ENCODE measurements at regions not wholly inside any gene's neighbourhood (a gene's known extent, or its start where the extent isn't known, plus 50 kb on each side); places are given as distances from the start of the nearest gene placed in this dataset.

- in situ Hi-C loops (cut with HindIII; ENCODE audit: extremely low pct_ligation_motif_present, low pct_unique_long_range_greater_than_20kb) = no loop called here
- ATAC-seq = no peak
Observed at GRCh38 chr20:52533401-52533800, 341.8 kb upstream of the ZFP64 start.

More at GRCh38 chr20:52533401-52533800, 341.8 kb upstream of the ZFP64 start:
- Histone ChIP-seq H3K27ac (ENCODE audit: extremely low read length, insufficient read depth, low read length) (no peak overlapping the region), H4K20me1 (ENCODE audit: insufficient read depth, low read length) (no peaks in the 10 kb centered on the region), H3K27me3 (ENCODE audit: control insufficient read depth in 1 of 2, insufficient read depth in 2 of 2, low read length in 2 of 2) (no peaks in the 10 kb centered on the region), H3K9ac (ENCODE audit: insufficient read depth, low read depth, low read length) (no peak overlapping the region), H3K36me3 (replicated peaks in 1 of 2; ENCODE audit: control insufficient read depth in 1 of 2, insufficient read depth in 2 of 2, low read length in 2 of 2) (no peaks in the 10 kb centered on the region), H2AFZ (ENCODE audit: low read length) (no peak overlapping the region), H3K4me3 (replicated peaks in 1 of 3; ENCODE audit: insufficient read depth in 1 of 3, low read depth in 2 of 3, low read length in 3 of 3) (no peak overlapping the region), H3K4me2 (ENCODE audit: low read depth, low read length) (no peak overlapping the region), H3K9me3 (ENCODE audit: low read length) (peaks cover 36% of the 10 kb centered on the region), H3K79me2 (ENCODE audit: insufficient read depth, low read length) (no peaks in the 10 kb centered on the region), H3K4me1 (ENCODE audit: insufficient read depth, low read length) (no peaks in the 10 kb centered on the region)
- CTCF ChIA-PET (ENCODE audit: low intra/inter-chr PET ratio, low total read pairs) = no interaction called here
- BruUV-seq (replicated peaks) = no TSS peak
- DNase-seq (ENCODE audit: low spot score) = no peak
- POLR2A ChIA-PET = no interaction called here
- intact Hi-C loops (cut with micrococcal nuclease; ENCODE audit: unreplicated experiment) = no loop called here
- 3% methylated on average over 1 of the region's 1 CpG for WGBS (ENCODE audit: low lambda C conversion rate)
- TF ChIP-seq ZNF354B (CRISPR knock-in tag; IDR thresholded peaks at IDR 0.05) (no peak), ZNF780A (CRISPR knock-in tag; IDR thresholded peaks at IDR 0.05) (no peak), BORCS8-MEF2B (CRISPR knock-in tag; IDR thresholded peaks at IDR 0.05) (no peak), ZNF678 (CRISPR knock-in tag; IDR thresholded peaks at IDR 0.05) (no peak), MATR3 (CRISPR knock-in tag; IDR thresholded peaks at IDR 0.05) (no peak)
- TF ChIP-seq, protein P1, sequence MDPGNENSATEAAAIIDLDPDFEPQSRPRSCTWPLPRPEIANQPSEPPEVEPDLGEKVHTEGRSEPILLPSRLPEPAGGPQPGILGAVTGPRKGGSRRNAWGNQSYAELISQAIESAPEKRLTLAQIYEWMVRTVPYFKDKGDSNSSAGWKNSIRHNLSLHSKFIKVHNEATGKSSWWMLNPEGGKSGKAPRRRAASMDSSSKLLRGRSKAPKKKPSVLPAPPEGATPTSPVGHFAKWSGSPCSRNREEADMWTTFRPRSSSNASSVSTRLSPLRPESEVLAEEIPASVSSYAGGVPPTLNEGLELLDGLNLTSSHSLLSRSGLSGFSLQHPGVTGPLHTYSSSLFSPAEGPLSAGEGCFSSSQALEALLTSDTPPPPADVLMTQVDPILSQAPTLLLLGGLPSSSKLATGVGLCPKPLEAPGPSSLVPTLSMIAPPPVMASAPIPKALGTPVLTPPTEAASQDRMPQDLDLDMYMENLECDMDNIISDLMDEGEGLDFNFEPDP (CRISPR knock-in tag; conservative IDR thresholded peaks at IDR 0.05) = no peak
- TF ChIP-seq, protein P2, sequence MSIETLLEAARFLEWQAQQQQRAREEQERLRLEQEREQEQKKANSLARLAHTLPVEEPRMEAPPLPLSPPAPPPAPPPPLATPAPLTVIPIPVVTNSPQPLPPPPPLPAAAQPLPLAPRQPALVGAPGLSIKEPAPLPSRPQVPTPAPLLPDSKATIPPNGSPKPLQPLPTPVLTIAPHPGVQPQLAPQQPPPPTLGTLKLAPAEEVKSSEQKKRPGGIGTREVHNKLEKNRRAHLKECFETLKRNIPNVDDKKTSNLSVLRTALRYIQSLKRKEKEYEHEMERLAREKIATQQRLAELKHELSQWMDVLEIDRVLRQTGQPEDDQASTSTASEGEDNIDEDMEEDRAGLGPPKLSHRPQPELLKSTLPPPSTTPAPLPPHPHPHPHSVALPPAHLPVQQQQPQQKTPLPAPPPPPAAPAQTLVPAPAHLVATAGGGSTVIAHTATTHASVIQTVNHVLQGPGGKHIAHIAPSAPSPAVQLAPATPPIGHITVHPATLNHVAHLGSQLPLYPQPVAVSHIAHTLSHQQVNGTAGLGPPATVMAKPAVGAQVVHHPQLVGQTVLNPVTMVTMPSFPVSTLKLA (IDR thresholded peaks at IDR 0.05) = no peak
- TF ChIP-seq, protein P3, sequence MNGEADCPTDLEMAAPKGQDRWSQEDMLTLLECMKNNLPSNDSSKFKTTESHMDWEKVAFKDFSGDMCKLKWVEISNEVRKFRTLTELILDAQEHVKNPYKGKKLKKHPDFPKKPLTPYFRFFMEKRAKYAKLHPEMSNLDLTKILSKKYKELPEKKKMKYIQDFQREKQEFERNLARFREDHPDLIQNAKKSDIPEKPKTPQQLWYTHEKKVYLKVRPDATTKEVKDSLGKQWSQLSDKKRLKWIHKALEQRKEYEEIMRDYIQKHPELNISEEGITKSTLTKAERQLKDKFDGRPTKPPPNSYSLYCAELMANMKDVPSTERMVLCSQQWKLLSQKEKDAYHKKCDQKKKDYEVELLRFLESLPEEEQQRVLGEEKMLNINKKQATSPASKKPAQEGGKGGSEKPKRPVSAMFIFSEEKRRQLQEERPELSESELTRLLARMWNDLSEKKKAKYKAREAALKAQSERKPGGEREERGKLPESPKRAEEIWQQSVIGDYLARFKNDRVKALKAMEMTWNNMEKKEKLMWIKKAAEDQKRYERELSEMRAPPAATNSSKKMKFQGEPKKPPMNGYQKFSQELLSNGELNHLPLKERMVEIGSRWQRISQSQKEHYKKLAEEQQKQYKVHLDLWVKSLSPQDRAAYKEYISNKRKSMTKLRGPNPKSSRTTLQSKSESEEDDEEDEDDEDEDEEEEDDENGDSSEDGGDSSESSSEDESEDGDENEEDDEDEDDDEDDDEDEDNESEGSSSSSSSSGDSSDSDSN (CRISPR knock-in tag; IDR thresholded peaks at IDR 0.05) = no peak
- TF ChIP-seq, protein P4, sequence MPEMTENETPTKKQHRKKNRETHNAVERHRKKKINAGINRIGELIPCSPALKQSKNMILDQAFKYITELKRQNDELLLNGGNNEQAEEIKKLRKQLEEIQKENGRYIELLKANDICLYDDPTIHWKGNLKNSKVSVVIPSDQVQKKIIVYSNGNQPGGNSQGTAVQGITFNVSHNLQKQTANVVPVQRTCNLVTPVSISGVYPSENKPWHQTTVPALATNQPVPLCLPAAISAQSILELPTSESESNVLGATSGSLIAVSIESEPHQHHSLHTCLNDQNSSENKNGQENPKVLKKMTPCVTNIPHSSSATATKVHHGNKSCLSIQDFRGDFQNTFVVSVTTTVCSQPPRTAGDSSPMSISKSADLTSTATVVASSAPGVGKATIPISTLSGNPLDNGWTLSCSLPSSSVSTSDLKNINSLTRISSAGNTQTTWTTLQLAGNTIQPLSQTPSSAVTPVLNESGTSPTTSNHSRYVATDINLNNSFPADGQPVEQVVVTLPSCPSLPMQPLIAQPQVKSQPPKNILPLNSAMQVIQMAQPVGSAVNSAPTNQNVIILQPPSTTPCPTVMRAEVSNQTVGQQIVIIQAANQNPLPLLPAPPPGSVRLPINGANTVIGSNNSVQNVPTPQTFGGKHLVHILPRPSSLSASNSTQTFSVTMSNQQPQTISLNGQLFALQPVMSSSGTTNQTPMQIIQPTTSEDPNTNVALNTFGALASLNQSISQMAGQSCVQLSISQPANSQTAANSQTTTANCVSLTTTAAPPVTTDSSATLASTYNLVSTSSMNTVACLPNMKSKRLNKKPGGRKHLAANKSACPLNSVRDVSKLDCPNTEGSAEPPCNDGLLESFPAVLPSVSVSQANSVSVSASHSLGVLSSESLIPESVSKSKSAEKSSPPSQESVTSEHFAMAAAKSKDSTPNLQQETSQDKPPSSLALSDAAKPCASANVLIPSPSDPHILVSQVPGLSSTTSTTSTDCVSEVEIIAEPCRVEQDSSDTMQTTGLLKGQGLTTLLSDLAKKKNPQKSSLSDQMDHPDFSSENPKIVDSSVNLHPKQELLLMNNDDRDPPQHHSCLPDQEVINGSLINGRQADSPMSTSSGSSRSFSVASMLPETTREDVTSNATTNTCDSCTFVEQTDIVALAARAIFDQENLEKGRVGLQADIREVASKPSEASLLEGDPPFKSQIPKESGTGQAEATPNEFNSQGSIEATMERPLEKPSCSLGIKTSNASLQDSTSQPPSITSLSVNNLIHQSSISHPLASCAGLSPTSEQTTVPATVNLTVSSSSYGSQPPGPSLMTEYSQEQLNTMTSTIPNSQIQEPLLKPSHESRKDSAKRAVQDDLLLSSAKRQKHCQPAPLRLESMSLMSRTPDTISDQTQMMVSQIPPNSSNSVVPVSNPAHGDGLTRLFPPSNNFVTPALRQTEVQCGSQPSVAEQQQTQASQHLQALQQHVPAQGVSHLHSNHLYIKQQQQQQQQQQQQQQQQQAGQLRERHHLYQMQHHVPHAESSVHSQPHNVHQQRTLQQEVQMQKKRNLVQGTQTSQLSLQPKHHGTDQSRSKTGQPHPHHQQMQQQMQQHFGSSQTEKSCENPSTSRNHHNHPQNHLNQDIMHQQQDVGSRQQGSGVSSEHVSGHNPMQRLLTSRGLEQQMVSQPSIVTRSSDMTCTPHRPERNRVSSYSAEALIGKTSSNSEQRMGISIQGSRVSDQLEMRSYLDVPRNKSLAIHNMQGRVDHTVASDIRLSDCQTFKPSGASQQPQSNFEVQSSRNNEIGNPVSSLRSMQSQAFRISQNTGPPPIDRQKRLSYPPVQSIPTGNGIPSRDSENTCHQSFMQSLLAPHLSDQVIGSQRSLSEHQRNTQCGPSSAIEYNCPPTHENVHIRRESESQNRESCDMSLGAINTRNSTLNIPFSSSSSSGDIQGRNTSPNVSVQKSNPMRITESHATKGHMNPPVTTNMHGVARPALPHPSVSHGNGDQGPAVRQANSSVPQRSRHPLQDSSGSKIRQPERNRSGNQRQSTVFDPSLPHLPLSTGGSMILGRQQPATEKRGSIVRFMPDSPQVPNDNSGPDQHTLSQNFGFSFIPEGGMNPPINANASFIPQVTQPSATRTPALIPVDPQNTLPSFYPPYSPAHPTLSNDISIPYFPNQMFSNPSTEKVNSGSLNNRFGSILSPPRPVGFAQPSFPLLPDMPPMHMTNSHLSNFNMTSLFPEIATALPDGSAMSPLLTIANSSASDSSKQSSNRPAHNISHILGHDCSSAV (CRISPR knock-in tag; IDR thresholded peaks at IDR 0.05; ENCODE audit: borderline replicate concordance) = no peak
- no peak for FAIRE-seq
